ENCODE measurements at regions not wholly inside any gene's neighbourhood (a gene's known extent, or its start where the extent isn't known, plus 50 kb on each side); places are given as distances from the start of the nearest gene placed in this dataset.
A peak's percentile ranks its signal among the peaks of the same experiment; 100 is the strongest.

DNA sequence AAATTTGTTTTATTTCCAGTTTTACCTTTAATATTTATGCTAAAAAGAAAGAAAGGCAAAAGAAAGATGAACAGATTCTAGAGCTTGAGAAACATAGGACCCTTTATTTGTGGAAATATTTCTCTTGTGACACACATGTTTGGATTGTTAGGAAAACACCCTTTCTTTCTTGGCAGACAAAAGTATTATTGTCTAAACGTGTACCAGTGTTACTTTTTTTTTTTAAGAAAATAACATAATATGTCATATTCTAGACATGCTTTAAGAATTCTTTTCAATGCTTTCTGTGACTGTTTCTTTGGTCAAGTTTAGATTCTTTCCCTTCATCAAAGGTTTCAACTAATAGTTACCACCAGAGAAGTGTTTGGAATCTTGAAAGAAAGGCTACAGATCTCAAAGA is 183.4 kb upstream of the CNR1 start:
- ChIA-PET POLR2A (interaction anchor here (0.6 kb wide), 1 partner anchor 1363 kb away, joined by 3 read pairs; no protein-coding TSS in a partner anchor), CTCF (no interaction called here)
- TF ChIP-seq CTCF (IDR thresholded peaks at IDR 0.05; ENCODE audit: unreplicated experiment) = no peak
- Mint-ChIP-seq H3K4me1 (ENCODE audit: insufficient read depth, unreplicated experiment) (peaks cover 11% of the 10 kb centered on the region), H3K27ac (ENCODE audit: low read depth, unreplicated experiment) (peak overlapping the region; percentile 82), H3K4me3 (ENCODE audit: unreplicated experiment) (no peak overlapping the region), H3K9me3 (ENCODE audit: unreplicated experiment) (peaks cover 4% of the 10 kb centered on the region), H3K27me3 (ENCODE audit: insufficient read depth, unreplicated experiment) (no peaks in the 10 kb centered on the region), H3K36me3 (ENCODE audit: insufficient read depth, unreplicated experiment) (peaks cover 5% of the 10 kb centered on the region)
- no TSS peak for BruUV-seq (replicated peaks)
- intact Hi-C loops (cut with micrococcal nuclease) = no loop called here
- peak; percentile 42 for DNase-seq (ENCODE audit: unreplicated experiment)

- no TSS peak for BruUV-seq (replicated peaks)
- TF ChIP-seq CTCF (IDR thresholded peaks at IDR 0.05; ENCODE audit: unreplicated experiment) = no peak
Measured at GRCh38 chr6:88342336-88342735, 176.2 kb upstream of the CNR1 start.

GRCh38 chr6:88339761-88340160 is 173.6 kb upstream of the CNR1 start:
- Mint-ChIP-seq H3K4me1 (ENCODE audit: insufficient read depth, unreplicated experiment) (peaks cover 9% of the 10 kb centered on the region), H3K36me3 (ENCODE audit: insufficient read depth, unreplicated experiment) (no peaks in the 10 kb centered on the region), H3K9me3 (ENCODE audit: unreplicated experiment) (no peaks in the 10 kb centered on the region), H3K27ac (ENCODE audit: low read depth, unreplicated experiment) (no peak overlapping the region), H3K27me3 (ENCODE audit: insufficient read depth, unreplicated experiment) (no peaks in the 10 kb centered on the region), H3K4me3 (ENCODE audit: unreplicated experiment) (no peak overlapping the region)
- intact Hi-C loops (cut with micrococcal nuclease) = no loop called here
- no peak for DNase-seq (ENCODE audit: unreplicated experiment)
- ChIA-PET POLR2A (no interaction called here), CTCF (interaction anchor here (0.6 kb wide), 1 partner anchor 27 kb away, joined by 3 read pairs; no protein-coding TSS in a partner anchor)
- BruUV-seq (replicated peaks) = no TSS peak
- no peak for TF ChIP-seq CTCF (IDR thresholded peaks at IDR 0.05; ENCODE audit: unreplicated experiment)

More at GRCh38 chr6:88342336-88342735, 176.2 kb upstream of the CNR1 start:
- ChIA-PET CTCF (interaction anchor here (0.6 kb wide), 1 partner anchor 154 kb away, joined by 4 read pairs; no protein-coding TSS in a partner anchor), POLR2A (no interaction called here)
- no peak for DNase-seq (ENCODE audit: unreplicated experiment)
- Mint-ChIP-seq H3K4me3 (ENCODE audit: unreplicated experiment) (no peak overlapping the region), H3K36me3 (ENCODE audit: insufficient read depth, unreplicated experiment) (no peaks in the 10 kb centered on the region), H3K9me3 (ENCODE audit: unreplicated experiment) (no peaks in the 10 kb centered on the region), H3K27me3 (ENCODE audit: insufficient read depth, unreplicated experiment) (no peaks in the 10 kb centered on the region), H3K27ac (ENCODE audit: low read depth, unreplicated experiment) (no peak overlapping the region), H3K4me1 (ENCODE audit: insufficient read depth, unreplicated experiment) (peaks cover 9% of the 10 kb centered on the region)
- intact Hi-C loops (cut with micrococcal nuclease) = no loop called here

DNA sequence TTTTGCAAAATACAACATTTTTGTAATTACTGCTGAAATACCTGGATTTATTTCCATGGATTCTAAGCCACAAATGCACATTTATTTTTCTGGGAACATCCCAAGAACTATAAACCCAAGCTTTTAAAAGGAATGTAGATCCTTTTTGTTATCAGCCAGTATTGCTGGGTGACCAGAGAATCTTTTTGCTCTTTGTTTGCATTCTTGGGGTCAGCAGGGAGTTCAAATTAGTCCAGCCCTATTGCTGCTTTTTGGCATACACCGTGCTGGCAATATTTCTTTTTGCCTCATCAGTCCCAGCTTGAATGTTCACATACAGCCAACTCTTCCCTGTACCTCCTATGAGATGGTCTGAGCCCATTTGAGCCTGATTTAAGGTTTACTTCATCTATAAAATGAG is 155.2 kb upstream of the CNR1 start:
- BruUV-seq (replicated peaks) = no TSS peak
- TF ChIP-seq CTCF (IDR thresholded peaks at IDR 0.05; ENCODE audit: unreplicated experiment) = no peak
- CTCF ChIA-PET = interaction anchor here (0.6 kb wide), 1 partner anchor 431 kb away, joined by 3 read pairs; no protein-coding TSS in a partner anchor
- Mint-ChIP-seq H3K9me3 (ENCODE audit: unreplicated experiment) (no peaks in the 10 kb centered on the region), H3K27ac (ENCODE audit: low read depth, unreplicated experiment) (no peak overlapping the region), H3K4me1 (ENCODE audit: insufficient read depth, unreplicated experiment) (peaks cover 4% of the 10 kb centered on the region), H3K27me3 (ENCODE audit: insufficient read depth, unreplicated experiment) (no peaks in the 10 kb centered on the region), H3K4me3 (ENCODE audit: unreplicated experiment) (no peak overlapping the region), H3K36me3 (ENCODE audit: insufficient read depth, unreplicated experiment) (no peaks in the 10 kb centered on the region)
- intact Hi-C loops (cut with micrococcal nuclease) = no loop called here
- DNase-seq (ENCODE audit: unreplicated experiment) = no peak
- POLR2A ChIA-PET = interaction anchor here (0.6 kb wide), 1 partner anchor 71 kb away, joined by 3 read pairs; no protein-coding TSS in a partner anchor
